H1 (cell line): ENCODE measurements at regions not wholly inside any gene's neighbourhood (a gene's known extent, or its start where the extent isn't known, plus 50 kb on each side); places are given as distances from the start of the nearest gene placed in this dataset.
A peak's percentile ranks its signal among the peaks of the same experiment; 100 is the strongest.

Experiments used
- CTCF ChIA-PET: fragments of 300-600 bp; sonication (Branson Sonifier 250); formaldehyde crosslinking; loops from one replicate; lab custom pipeline; 2021; ENCODE audit not compliant: partially characterized antibody; lab: Charles Lee
- POLR2A ChIA-PET: fragments of 300-600 bp; sonication (Branson Sonifier 250); formaldehyde crosslinking; loops from one replicate; lab custom pipeline; 2021; ENCODE audit warnings: inconsistent platforms; ENCODE audit not compliant: partially characterized antibody; lab: Charles Lee
- DNase-seq, 2 experiments: peaks; one replicate each; pipeline versions ENCODE4 v3.0.0 to v3.0.0-alpha.2; 2010 to 2022; ENCODE audit warnings: low spot score in 2 of 2, low read depth in 1 of 2, mixed read lengths in 1 of 2
- FAIRE-seq: peaks from 2 replicates; lab custom pipeline; 2011; peaks lifted over from hg19 to GRCh38; lab: Jason Lieb, UNC
- H2AFZ ChIP-seq: 2 replicates; pipeline ENCODE4 v1.8.1; 2012; ENCODE audit warnings: low read length, inconsistent platforms
- H2AK5ac ChIP-seq: 2 replicates; pipeline ENCODE4 v1.6.1; 2013; ENCODE audit warnings: low read depth, low read length
- H2BK120ac ChIP-seq: replicated peaks from 2 replicates; pipeline ENCODE3; 2013; ENCODE audit warnings: low read depth, low read length, inconsistent platforms
- H2BK12ac ChIP-seq: 2 replicates; pipeline ENCODE4 v1.6.1; 2013; ENCODE audit warnings: low read depth, low read length
- H2BK15ac ChIP-seq: 2 replicates; pipeline ENCODE4 v1.6.1; 2013; ENCODE audit warnings: low read length
- H2BK20ac ChIP-seq: 2 replicates; pipeline ENCODE4 v1.6.1; 2013; ENCODE audit warnings: low read length
- H2BK5ac ChIP-seq: 2 replicates; pipeline ENCODE4 v1.6.1; 2013; ENCODE audit warnings: low read depth, low read length
- H3K14ac ChIP-seq: 2 replicates; pipeline ENCODE4 v1.6.1; 2013; ENCODE audit warnings: inconsistent platforms; ENCODE audit not compliant: insufficient read length
- H3K18ac ChIP-seq: 2 replicates; pipeline ENCODE4 v1.6.1; 2013; ENCODE audit warnings: low read length; ENCODE audit errors: extremely low read depth
- H3K23ac ChIP-seq: 2 replicates; pipeline ENCODE4 v1.6.1; 2013; ENCODE audit warnings: inconsistent platforms; ENCODE audit not compliant: insufficient read length
- H3K23me2 ChIP-seq: 2 replicates; pipeline ENCODE4 v1.6.1; 2013; ENCODE audit warnings: low read depth, low read length
- H3K27ac ChIP-seq: 2 replicates; pipeline ENCODE4 v1.6.1; 2011; ENCODE audit warnings: low read depth, low read length, inconsistent platforms
- H3K27me3 ChIP-seq, 4 experiments: replicated peaks in 1 of 4; 1 replicate in 1 of 4; 2 replicates in 3 of 4; pipeline versions ENCODE4 v1.6.1 to v1.8.1; 2011 to 2013; ENCODE audit warnings: low read length in 3 of 4, mild to moderate bottlenecking in 3 of 4, inconsistent platforms in 2 of 4, mixed read lengths in 2 of 4, moderate library complexity in 1 of 4; ENCODE audit not compliant: control insufficient read depth in 3 of 4, insufficient read depth in 3 of 4; ENCODE audit errors: extremely low read depth in 1 of 4
- H3K36me3 ChIP-seq, 4 experiments: 2 replicates each; pipeline versions ENCODE4 v1.6.1 to v1.8.1; 2011 to 2013; ENCODE audit warnings: mild to moderate bottlenecking in 4 of 4, low read length in 3 of 4, moderate library complexity in 2 of 4, control low read depth in 1 of 4, inconsistent platforms in 1 of 4; ENCODE audit not compliant: insufficient read depth in 4 of 4, control insufficient read depth in 2 of 4
- H3K4ac ChIP-seq: replicated peaks from 2 replicates; pipeline ENCODE3; 2013; ENCODE audit warnings: low read length, low read depth, mixed read lengths, inconsistent platforms; ENCODE audit not compliant: insufficient read length
- H3K4me1 ChIP-seq, 4 experiments: replicated peaks in 1 of 4; 1 replicate in 1 of 4; 2 replicates in 3 of 4; pipeline versions ENCODE4 v1.6.1 to v1.8.1; 2011 to 2013; ENCODE audit warnings: low read length in 3 of 4, inconsistent platforms in 2 of 4, mixed read lengths in 1 of 4; ENCODE audit not compliant: insufficient read depth in 4 of 4, control insufficient read depth in 3 of 4
- H3K4me2 ChIP-seq, 2 experiments: 2 replicates each; pipeline versions ENCODE4 v1.6.1 to v1.8.1; 2011 to 2013; ENCODE audit warnings: low read depth in 2 of 2, low read length in 2 of 2, control low read depth in 1 of 2, inconsistent platforms in 1 of 2, mild to moderate bottlenecking in 1 of 2; ENCODE audit not compliant: insufficient read depth in 1 of 2
- H3K4me3 ChIP-seq, 4 experiments: fragments of 200-600, 300-600 bp in 1 of 4; sonication (generic), shearing (Covaris generic), sonication (Bioruptor Twin) in 1 of 4; 2 replicates each; pipeline versions ENCODE4 v1.5.1 to v1.8.1; 2011 to 2016; ENCODE audit warnings: low read length in 4 of 4, low read depth in 3 of 4, control low read depth in 2 of 4, inconsistent platforms in 2 of 4, mild to moderate bottlenecking in 2 of 4, mixed read lengths in 1 of 4, moderate library complexity in 1 of 4; ENCODE audit not compliant: insufficient read depth in 2 of 4; ENCODE audit errors: extremely low read depth in 1 of 4
- H3K56ac ChIP-seq: replicated peaks from 2 replicates; pipeline ENCODE3; 2013; ENCODE audit warnings: low read depth, mild to moderate bottlenecking, mixed read lengths, low read length, inconsistent platforms; ENCODE audit not compliant: insufficient read length
- H3K79me1 ChIP-seq: 2 replicates; pipeline ENCODE4 v1.6.1; 2013; ENCODE audit warnings: low read depth, low read length, control low read depth
- H3K79me2 ChIP-seq, 2 experiments: 2 replicates each; pipeline versions ENCODE4 v1.6.1 to v1.8.1; 2012 to 2013; ENCODE audit warnings: low read length in 2 of 2, mild to moderate bottlenecking in 2 of 2, inconsistent platforms in 1 of 2; ENCODE audit not compliant: insufficient read depth in 2 of 2, control insufficient read depth in 1 of 2
- H3K9ac ChIP-seq, 4 experiments: replicated peaks in 1 of 4; 1 replicate in 1 of 4; 2 replicates in 3 of 4; pipeline versions ENCODE4 v1.6.1 to v1.8.1; 2011 to 2013; ENCODE audit warnings: low read depth in 3 of 4, low read length in 3 of 4, control low read depth in 2 of 4, mild to moderate bottlenecking in 2 of 4, moderate library complexity in 2 of 4, inconsistent platforms in 1 of 4; ENCODE audit errors: extremely low read depth in 1 of 4
- H3K9me3 ChIP-seq, 2 experiments: 2 replicates each; pipeline versions ENCODE4 v1.6.1 to v1.8.1; 2012 to 2013; ENCODE audit warnings: mild to moderate bottlenecking in 2 of 2, moderate library complexity in 2 of 2, control low read depth in 1 of 2, inconsistent platforms in 1 of 2, low read depth in 1 of 2, low read length in 1 of 2, mixed read lengths in 1 of 2; ENCODE audit not compliant: insufficient read depth in 2 of 2
- H4K20me1 ChIP-seq, 2 experiments: replicated peaks in 1 of 2; 2 replicates each; pipeline versions ENCODE3 to v1.8.1; 2011 to 2013; ENCODE audit warnings: inconsistent platforms in 2 of 2, low read length in 2 of 2, mild to moderate bottlenecking in 1 of 2; ENCODE audit not compliant: insufficient read depth in 2 of 2, control insufficient read depth in 1 of 2
- H4K5ac ChIP-seq: 2 replicates; pipeline ENCODE4 v1.6.1; 2013; ENCODE audit warnings: low read length, low read depth, mixed read lengths, inconsistent platforms; ENCODE audit not compliant: insufficient read length
- H4K8ac ChIP-seq: 2 replicates; pipeline ENCODE4 v1.8.0; 2013; ENCODE audit warnings: mild to moderate bottlenecking, moderate library complexity, low read length, inconsistent platforms; ENCODE audit not compliant: insufficient read depth; ENCODE audit errors: extremely low read depth
- H4K91ac ChIP-seq: replicated peaks from 2 replicates; pipeline ENCODE3; 2013; ENCODE audit warnings: low read length, mixed read lengths, inconsistent platforms; ENCODE audit not compliant: insufficient read length
- BACH1 ChIP-seq: IDR thresholded peaks from 2 replicates; pipeline ENCODE4 v1.6.1; 2012; ENCODE audit warnings: low read length, improper control_type of control experiment
- CEBPB ChIP-seq: IDR thresholded peaks from 2 replicates; pipeline ENCODE4 v1.6.1; 2012; ENCODE audit warnings: low read depth, low read length
- WGBS, 2 experiments: shearing (Covaris generic) in 1 of 2; methylation state at CpG; one replicate each; pipeline versions ENCODE4 v1.1.6 to v1.1.7; 2013 to 2015; ENCODE audit warnings: low lambda C conversion rate in 2 of 2, mixed read lengths in 2 of 2, inconsistent platforms in 1 of 2, low coverage in 1 of 2, missing lambda C conversion rate in 1 of 2; ENCODE audit not compliant: insufficient replicate concordance in 2 of 2, insufficient coverage in 1 of 2, insufficient read length in 1 of 2; ENCODE audit errors: extremely low coverage in 1 of 2, missing lambda C conversion rate in 1 of 2; 5-methylcytosine and 5-hydroxymethylcytosine counted together

GRCh38 chr10:117471344-117471874 is 71.1 kb upstream of the EMX2 start:
- Histone ChIP-seq H3K9ac (no peak overlapping the region), H2AFZ (no peak overlapping the region; the same call in 1 of the 2 replicates), H2BK15ac (no peak overlapping the region), H2BK12ac (no peak overlapping the region), H3K56ac (no peak overlapping the region), H4K20me1 (no peaks in the 10 kb centered on the region), H3K79me1 (no peaks in the 10 kb centered on the region), H4K91ac (peak overlapping the region; percentile 51), H3K79me2 (no peaks in the 10 kb centered on the region), H4K5ac (no peak overlapping the region), H3K18ac (no peak overlapping the region), H3K4me1 (no peaks in the 10 kb centered on the region), H3K27ac (no peak overlapping the region), H3K4me2 (no peak overlapping the region), H3K4ac (peak overlapping the region; percentile 8), H3K27me3 (no peaks in the 10 kb centered on the region), H3K4me3 (no peak overlapping the region), H2BK20ac (no peak overlapping the region), H3K23me2 (no peaks in the 10 kb centered on the region; the same call in 1 of the 2 replicates), H4K8ac (no peak overlapping the region), H2BK120ac (no peak overlapping the region), H2AK5ac (no peak overlapping the region), H3K23ac (no peak overlapping the region), H3K14ac (no peak overlapping the region), H3K36me3 (no peaks in the 10 kb centered on the region), H2BK5ac (peak overlapping the region; percentile 13; the same call in 1 of the 2 replicates), H3K9me3 (no peaks in the 10 kb centered on the region)
- POLR2A ChIA-PET, result no interaction called here
- TF ChIP-seq CEBPB (peak; percentile 53; the same call in 1 of the 2 replicates), BACH1 (no peak)
- CTCF ChIA-PET, result interaction anchor here (1.2 to 2.4 kb wide), 5 partner anchors 10 to 255 kb away, joined by 3 to 12 read pairs (median 8); no protein-coding TSS in a partner anchor
- WGBS, 2 experiments, result 87% methylated on average over 3 of the region's 3 CpGs; no CpG with 5 or more reads in 1 of the 2 experiments
- DNase-seq, result no peak
- no peak for FAIRE-seq
